Keratinocyte (primary cell): ENCODE measurements at regions not wholly inside any gene's neighbourhood (a gene's known extent, or its start where the extent isn't known, plus 50 kb on each side); places are given as distances from the start of the nearest gene placed in this dataset.

Experiments
- DNase-seq: peaks from one replicate; pipeline ENCODE4 v3.0.0-alpha.2; 2011; ENCODE audit warnings: low read depth, missing footprints, low spot score
- FAIRE-seq: peaks from 2 replicates; lab custom pipeline; 2011; peaks lifted over from hg19 to GRCh38; lab: Jason Lieb, UNC
- H2AFZ ChIP-seq: 2 replicates; pipeline ENCODE4 v1.6.0; 2012; ENCODE audit warnings: low read length, control low read depth, inconsistent platforms; ENCODE audit not compliant: control insufficient read depth
- H3K27ac ChIP-seq: 2 replicates; pipeline ENCODE4 v1.5.1; 2011; ENCODE audit warnings: low read length; ENCODE audit not compliant: control insufficient read depth, insufficient read depth
- H3K27me3 ChIP-seq: 3 replicates; pipeline ENCODE4 v1.6.0; 2011; ENCODE audit warnings: low read length; ENCODE audit not compliant: control insufficient read depth, insufficient read depth; ENCODE audit errors: extremely low read depth
- H3K36me3 ChIP-seq, 2 experiments: 2 replicates in 1 of 2; 3 replicates in 1 of 2; pipeline ENCODE4 v1.5.1; 2011; ENCODE audit warnings: low read length in 2 of 2, mild to moderate bottlenecking in 1 of 2; ENCODE audit not compliant: control insufficient read depth in 2 of 2, insufficient read depth in 2 of 2; ENCODE audit errors: extremely low read depth in 1 of 2
- H3K4me1 ChIP-seq: 3 replicates; pipeline ENCODE4 v1.5.1; 2011; ENCODE audit warnings: low read length; ENCODE audit not compliant: control insufficient read depth, insufficient read depth; ENCODE audit errors: extremely low read depth
- H3K4me2 ChIP-seq: 3 replicates; pipeline ENCODE4 v1.6.0; 2011; ENCODE audit warnings: low read depth, low read length; ENCODE audit not compliant: control insufficient read depth, insufficient read depth; ENCODE audit errors: extremely low read depth
- H3K4me3 ChIP-seq, 3 experiments: fragments of 200-600 bp in 1 of 3; sonication (generic) in 1 of 3; 2 replicates in 2 of 3; 3 replicates in 1 of 3; pipeline ENCODE4 v1.5.1; 2011 to 2016; ENCODE audit warnings: low read length in 3 of 3, mild to moderate bottlenecking in 3 of 3, control low read depth in 2 of 3, inconsistent platforms in 1 of 3, low read depth in 1 of 3, mixed read lengths in 1 of 3, mixed run types in 1 of 3, moderate library complexity in 1 of 3; ENCODE audit not compliant: control insufficient read depth in 2 of 3, insufficient read depth in 2 of 3; ENCODE audit errors: extremely low read depth in 1 of 3
- H3K79me2 ChIP-seq: 2 replicates; pipeline ENCODE4 v1.6.0; 2012; ENCODE audit warnings: low read length; ENCODE audit not compliant: control insufficient read depth, insufficient read depth
- H3K9ac ChIP-seq: 3 replicates; pipeline ENCODE4 v1.6.0; 2011; ENCODE audit warnings: low read length; ENCODE audit not compliant: control insufficient read depth, insufficient read depth; ENCODE audit errors: extremely low read depth
- H3K9me1 ChIP-seq: 3 replicates; pipeline ENCODE4 v1.6.0; 2011; ENCODE audit warnings: low read length; ENCODE audit not compliant: control insufficient read depth, insufficient read depth; ENCODE audit errors: extremely low read depth
- H3K9me3 ChIP-seq: 2 replicates; pipeline ENCODE4 v1.5.1; 2012; ENCODE audit warnings: low read depth, low read length; ENCODE audit not compliant: control insufficient read depth
- H4K20me1 ChIP-seq: 3 replicates; pipeline ENCODE4 v1.6.0; 2011; ENCODE audit warnings: low read length; ENCODE audit not compliant: control insufficient read depth, insufficient read depth; ENCODE audit errors: extremely low read depth
- EZH2 ChIP-seq: IDR thresholded peaks from one replicate; pipeline ENCODE4 v1.6.1; 2012; ENCODE audit warnings: inconsistent platforms, mild to moderate bottlenecking, low read length, moderate library complexity
- dilution Hi-C: fragments of 300-500 bp; cut with MboI; formaldehyde crosslinking; loops from one replicate; pipeline ENCODE4 v1.7.0; 2020; ENCODE audit warnings: low sequenced_read_pairs; ENCODE audit not compliant: extremely low pct_ligation_motif_present
- TF ChIP-seq, protein P1 (sequence below), 3 experiments: IDR thresholded peaks in 1 of 3; conservative IDR thresholded peaks in 1 of 3; optimal IDR thresholded peaks in 1 of 3; 2 replicates in 2 of 3; 3 replicates in 1 of 3; pipeline versions ENCODE3 to v1.5.1; 2011; ENCODE audit warnings: low read length in 3 of 3, mild to moderate bottlenecking in 3 of 3, moderate library complexity in 2 of 3, control low read depth in 1 of 3, inconsistent platforms in 1 of 3; ENCODE audit not compliant: insufficient read depth in 2 of 3; ENCODE audit errors: extremely low read depth in 1 of 3

DNA sequence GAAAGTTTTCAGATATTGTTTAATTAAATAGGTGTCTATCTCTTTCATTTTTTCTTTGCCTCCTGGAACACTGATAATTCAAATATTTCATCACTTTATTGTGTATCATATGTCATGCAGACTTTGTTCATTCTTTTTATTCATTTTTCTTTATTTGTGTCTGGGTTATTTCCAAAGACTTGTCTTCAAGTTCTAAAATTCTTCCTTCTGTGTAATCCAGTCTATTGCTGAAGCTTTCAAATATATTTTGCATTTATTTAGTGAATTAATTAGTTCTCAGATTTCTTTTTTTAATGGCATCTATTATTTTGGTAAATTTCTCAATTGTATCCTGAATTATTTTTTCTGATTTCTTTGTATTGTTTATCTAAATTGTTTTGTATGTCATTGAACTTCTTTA lies 70.1 kb downstream of the ZNF330 start:
- no peak overlapping the region for H2AFZ ChIP-seq
- H3K27me3 ChIP-seq: no peaks in the 10 kb centered on the region
- H4K20me1 ChIP-seq: no peaks in the 10 kb centered on the region
- TF ChIP-seq, protein P1, sequence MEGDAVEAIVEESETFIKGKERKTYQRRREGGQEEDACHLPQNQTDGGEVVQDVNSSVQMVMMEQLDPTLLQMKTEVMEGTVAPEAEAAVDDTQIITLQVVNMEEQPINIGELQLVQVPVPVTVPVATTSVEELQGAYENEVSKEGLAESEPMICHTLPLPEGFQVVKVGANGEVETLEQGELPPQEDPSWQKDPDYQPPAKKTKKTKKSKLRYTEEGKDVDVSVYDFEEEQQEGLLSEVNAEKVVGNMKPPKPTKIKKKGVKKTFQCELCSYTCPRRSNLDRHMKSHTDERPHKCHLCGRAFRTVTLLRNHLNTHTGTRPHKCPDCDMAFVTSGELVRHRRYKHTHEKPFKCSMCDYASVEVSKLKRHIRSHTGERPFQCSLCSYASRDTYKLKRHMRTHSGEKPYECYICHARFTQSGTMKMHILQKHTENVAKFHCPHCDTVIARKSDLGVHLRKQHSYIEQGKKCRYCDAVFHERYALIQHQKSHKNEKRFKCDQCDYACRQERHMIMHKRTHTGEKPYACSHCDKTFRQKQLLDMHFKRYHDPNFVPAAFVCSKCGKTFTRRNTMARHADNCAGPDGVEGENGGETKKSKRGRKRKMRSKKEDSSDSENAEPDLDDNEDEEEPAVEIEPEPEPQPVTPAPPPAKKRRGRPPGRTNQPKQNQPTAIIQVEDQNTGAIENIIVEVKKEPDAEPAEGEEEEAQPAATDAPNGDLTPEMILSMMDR (optimal IDR thresholded peaks at IDR 0.05 in 1 of 3, IDR thresholded peaks at IDR 0.05 in 1 of 3, conservative IDR thresholded peaks at IDR 0.05 in 1 of 3; ENCODE audit: extremely low read depth in 1 of 3, insufficient read depth in 2 of 3, low read length in 3 of 3): no peak
- no peak for TF ChIP-seq EZH2
- no peak overlapping the region for H3K9ac ChIP-seq
- H3K36me3 ChIP-seq: no peaks in the 10 kb centered on the region
- FAIRE-seq (no peak), DNase-seq (no peak)
- no peaks in the 10 kb centered on the region for H3K9me1 ChIP-seq
- dilution Hi-C loops: no loop called here
- no peak overlapping the region for H3K4me2 ChIP-seq
- H3K27ac ChIP-seq: no peak overlapping the region
- no peaks in the 10 kb centered on the region for H3K79me2 ChIP-seq
- no peak overlapping the region for H3K4me3 ChIP-seq
- H3K4me1 ChIP-seq: no peaks in the 10 kb centered on the region
- no peaks in the 10 kb centered on the region for H3K9me3 ChIP-seq

DNA sequence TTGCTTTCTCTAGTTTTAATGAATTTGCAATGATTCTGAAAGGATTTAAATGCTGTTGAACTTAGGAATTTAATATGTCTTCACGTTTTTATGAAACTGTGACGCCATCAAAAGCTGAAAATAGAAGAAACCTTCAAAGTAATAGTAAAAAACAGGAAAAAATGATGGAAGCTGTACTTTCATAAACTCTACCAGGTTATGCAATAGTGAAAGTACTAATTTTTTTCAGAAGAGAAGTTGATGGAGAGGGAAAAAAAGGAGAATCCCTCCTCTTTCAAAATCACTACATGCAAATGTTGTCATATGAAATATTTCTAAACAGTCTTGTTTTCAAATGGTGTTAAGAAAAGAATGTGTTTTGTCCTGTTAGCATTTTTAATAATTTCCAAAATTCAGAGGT lies 73.6 kb downstream of the ZNF330 start:
- H3K27ac ChIP-seq: no peak overlapping the region

More for the DNA sequence above, 73.6 kb downstream of the ZNF330 start:
- FAIRE-seq (no peak), DNase-seq (no peak)
- no peak overlapping the region for H2AFZ ChIP-seq
- H4K20me1 ChIP-seq: no peaks in the 10 kb centered on the region
- H3K9me1 ChIP-seq: no peaks in the 10 kb centered on the region
- H3K4me2 ChIP-seq: no peak overlapping the region
- H3K36me3 ChIP-seq: no peaks in the 10 kb centered on the region
- no peak overlapping the region for H3K9ac ChIP-seq
- no peak for TF ChIP-seq EZH2
- TF ChIP-seq, protein P1 (optimal IDR thresholded peaks at IDR 0.05 in 1 of 3, IDR thresholded peaks at IDR 0.05 in 1 of 3, conservative IDR thresholded peaks at IDR 0.05 in 1 of 3; ENCODE audit: extremely low read depth in 1 of 3, insufficient read depth in 2 of 3, low read length in 3 of 3): no peak
- H3K79me2 ChIP-seq: no peaks in the 10 kb centered on the region
- H3K4me1 ChIP-seq: no peaks in the 10 kb centered on the region
- H3K4me3 ChIP-seq: no peak overlapping the region
- dilution Hi-C loops: no loop called here
- H3K27me3 ChIP-seq: no peaks in the 10 kb centered on the region
- no peaks in the 10 kb centered on the region for H3K9me3 ChIP-seq
